ENCODE measurements at regions not wholly inside any gene's neighbourhood (a gene's known extent, or its start where the extent isn't known, plus 50 kb on each side); places are given as distances from the start of the nearest gene placed in this dataset.
"Not testable (repeated sequence)": the region's sequence is repeated elsewhere in the genome, so short reads cannot be mapped to it uniquely, and the experiment has no call there.

- Mint-ChIP-seq H3K9me3 (no peaks in the 10 kb centered on the region), H3K27me3 (ENCODE audit: low read depth) (no peaks in the 10 kb centered on the region), H3K36me3 (ENCODE audit: insufficient read depth) (no peaks in the 10 kb centered on the region), H3K4me3 (no peak overlapping the region), H3K4me1 (ENCODE audit: low read depth) (no peaks in the 10 kb centered on the region)
- ATAC-seq: no peak
- DNase-seq: no peak
These were observed 297.6 kb upstream of the MTPN start for GRCh38 chr7:136274636-136275345.

GRCh38 chr7:136272934-136273333 lies 295.8 kb upstream of the MTPN start:
- DNase-seq (no peak), ATAC-seq (no peak)
- Mint-ChIP-seq H3K27me3 (ENCODE audit: low read depth) (no peaks in the 10 kb centered on the region), H3K4me1 (ENCODE audit: low read depth) (no peaks in the 10 kb centered on the region), H3K4me3 (no peak overlapping the region), H3K36me3 (ENCODE audit: insufficient read depth) (no peaks in the 10 kb centered on the region), H3K9me3 (peaks cover 8% of the 10 kb centered on the region)

- no peak for ATAC-seq
These were observed 290.7 kb upstream of the MTPN start for GRCh38 chr7:136267822-136268221.

GRCh38 chr7:136266457-136266856 lies 289.3 kb upstream of the MTPN start:
- ATAC-seq (no peak), DNase-seq (no peak)
- H3K36me3 Mint-ChIP-seq (ENCODE audit: insufficient read depth): no peaks in the 10 kb centered on the region
- peaks cover 31% of the 10 kb centered on the region for H3K9me3 Mint-ChIP-seq
- H3K4me1 Mint-ChIP-seq (ENCODE audit: low read depth): no peaks in the 10 kb centered on the region
- peaks cover 2% of the 10 kb centered on the region for H3K27me3 Mint-ChIP-seq (ENCODE audit: low read depth)
- no peak overlapping the region for H3K4me3 Mint-ChIP-seq

More at GRCh38 chr7:136267822-136268221, 290.7 kb upstream of the MTPN start:
- Mint-ChIP-seq H3K4me3 (no peak overlapping the region), H3K4me1 (ENCODE audit: low read depth) (no peaks in the 10 kb centered on the region), H3K27me3 (ENCODE audit: low read depth) (peaks cover 2% of the 10 kb centered on the region), H3K9me3 (peaks cover 20% of the 10 kb centered on the region), H3K36me3 (ENCODE audit: insufficient read depth) (no peaks in the 10 kb centered on the region)
- no peak for DNase-seq

- not testable (repeated sequence) for ATAC-seq; H3K27me3 Mint-ChIP-seq (ENCODE audit: low read depth); H3K36me3 Mint-ChIP-seq (ENCODE audit: insufficient read depth); DNase-seq; H3K4me1 Mint-ChIP-seq (ENCODE audit: low read depth); H3K4me3 Mint-ChIP-seq
- H3K9me3 Mint-ChIP-seq: peaks cover 44% of the 10 kb centered on the region
These were observed 287.1 kb upstream of the MTPN start for GRCh38 chr7:136264304-136264703.

- not testable (repeated sequence) for H3K36me3 Mint-ChIP-seq (ENCODE audit: insufficient read depth); ATAC-seq; DNase-seq; H3K4me1 Mint-ChIP-seq (ENCODE audit: low read depth); H3K4me3 Mint-ChIP-seq; H3K27me3 Mint-ChIP-seq (ENCODE audit: low read depth)
- peaks cover 40% of the 10 kb centered on the region for H3K9me3 Mint-ChIP-seq
These were observed 286.1 kb upstream of the MTPN start for GRCh38 chr7:136263112-136263860.

- not testable (repeated sequence) for DNase-seq; ATAC-seq; H3K4me3 Mint-ChIP-seq; H3K4me1 Mint-ChIP-seq (ENCODE audit: low read depth); H3K27me3 Mint-ChIP-seq (ENCODE audit: low read depth); H3K36me3 Mint-ChIP-seq (ENCODE audit: insufficient read depth)
- peaks cover 35% of the 10 kb centered on the region for H3K9me3 Mint-ChIP-seq
These were observed 283.4 kb upstream of the MTPN start for GRCh38 chr7:136260591-136260990.

GRCh38 chr7:136259074-136259473 lies 281.9 kb upstream of the MTPN start:
- H3K4me1 Mint-ChIP-seq (ENCODE audit: low read depth): no peaks in the 10 kb centered on the region
- H3K36me3 Mint-ChIP-seq (ENCODE audit: insufficient read depth): peaks cover 2% of the 10 kb centered on the region
- H3K27me3 Mint-ChIP-seq (ENCODE audit: low read depth): no peaks in the 10 kb centered on the region
- DNase-seq (no peak), ATAC-seq (no peak)
- peaks cover 32% of the 10 kb centered on the region for H3K9me3 Mint-ChIP-seq
- no peak overlapping the region for H3K4me3 Mint-ChIP-seq

- no peak for DNase-seq
- Mint-ChIP-seq H3K27me3 (ENCODE audit: low read depth) (no peaks in the 10 kb centered on the region), H3K9me3 (peaks cover 16% of the 10 kb centered on the region), H3K4me3 (no peak overlapping the region), H3K36me3 (ENCODE audit: insufficient read depth) (peaks cover 2% of the 10 kb centered on the region), H3K4me1 (ENCODE audit: low read depth) (no peaks in the 10 kb centered on the region)
- no peak for ATAC-seq
These were observed 279.3 kb upstream of the MTPN start for GRCh38 chr7:136256491-136256890.

GRCh38 chr7:136254148-136254547 lies 277.0 kb upstream of the MTPN start:
- DNase-seq (no peak), ATAC-seq (no peak)
- no peaks in the 10 kb centered on the region for H3K4me1 Mint-ChIP-seq (ENCODE audit: low read depth)
- H3K4me3 Mint-ChIP-seq: no peak overlapping the region
- H3K9me3 Mint-ChIP-seq: peaks cover 11% of the 10 kb centered on the region
- no peaks in the 10 kb centered on the region for H3K27me3 Mint-ChIP-seq (ENCODE audit: low read depth)
- no peaks in the 10 kb centered on the region for H3K36me3 Mint-ChIP-seq (ENCODE audit: insufficient read depth)

GRCh38 chr7:136251826-136252225 lies 274.7 kb upstream of the MTPN start:
- DNase-seq: no peak
- H3K27me3 Mint-ChIP-seq (ENCODE audit: low read depth): no peaks in the 10 kb centered on the region
- no peak overlapping the region for H3K4me3 Mint-ChIP-seq
- H3K9me3 Mint-ChIP-seq: peaks cover 11% of the 10 kb centered on the region
- no peak for ATAC-seq
- H3K36me3 Mint-ChIP-seq (ENCODE audit: insufficient read depth): peaks cover 2% of the 10 kb centered on the region
- no peaks in the 10 kb centered on the region for H3K4me1 Mint-ChIP-seq (ENCODE audit: low read depth)

GRCh38 chr7:136247211-136247610 lies 270.1 kb upstream of the MTPN start:
- H3K4me1 Mint-ChIP-seq (ENCODE audit: low read depth): no peaks in the 10 kb centered on the region
- H3K27me3 Mint-ChIP-seq (ENCODE audit: low read depth): no peaks in the 10 kb centered on the region

GRCh38 chr7:136245327-136246004 lies 268.3 kb upstream of the MTPN start:
- Mint-ChIP-seq H3K9me3 (peaks cover 8% of the 10 kb centered on the region), H3K4me1 (ENCODE audit: low read depth) (no peaks in the 10 kb centered on the region), H3K36me3 (ENCODE audit: insufficient read depth) (peaks cover 8% of the 10 kb centered on the region), H3K4me3 (no peak overlapping the region), H3K27me3 (ENCODE audit: low read depth) (no peaks in the 10 kb centered on the region)
- DNase-seq: no peak
- ATAC-seq: no peak

More at GRCh38 chr7:136247211-136247610, 270.1 kb upstream of the MTPN start:
- Mint-ChIP-seq H3K36me3 (ENCODE audit: insufficient read depth) (peaks cover 8% of the 10 kb centered on the region), H3K9me3 (peaks cover 8% of the 10 kb centered on the region), H3K4me3 (no peak overlapping the region)
- no peak for ATAC-seq
- DNase-seq: no peak

GRCh38 chr7:136234040-136234439 lies 256.9 kb upstream of the MTPN start:
- no peak overlapping the region for H3K4me3 Mint-ChIP-seq
- DNase-seq (no peak), ATAC-seq (no peak)
- no peaks in the 10 kb centered on the region for H3K27me3 Mint-ChIP-seq (ENCODE audit: low read depth)
- H3K4me1 Mint-ChIP-seq (ENCODE audit: low read depth): no peaks in the 10 kb centered on the region
- peaks cover 48% of the 10 kb centered on the region for H3K9me3 Mint-ChIP-seq
- peaks cover 2% of the 10 kb centered on the region for H3K36me3 Mint-ChIP-seq (ENCODE audit: insufficient read depth)

Measured in activated T-cell treated with anti-CD3 and anti-CD28 coated beads, Interleukin-2, amount 50 U/mL, for 4 hours (primary cell).